Activated CD8-positive, alpha-beta T cell treated with anti-CD3 and anti-CD28 coated beads, Interleukin-2, amount 10 ng/mL, durations not matched to agents 7 days and 5 days (primary cell): ENCODE measurements at regions not wholly inside any gene's neighbourhood (a gene's known extent, or its start where the extent isn't known, plus 50 kb on each side); places are given as distances from the start of the nearest gene placed in this dataset.

ENCODE experiments used
- ATAC-seq: fragments of 150-1000 bp; cut with Tn5 transposase; one replicate; pipeline ENCODE4 v1.10.0; 2021; ENCODE audit warnings: moderate library complexity
- CTCF ChIA-PET: fragments of 350-600 bp; sonication (Branson Sonifier 250); formaldehyde crosslinking; loops from one replicate; lab custom pipeline; 2021; ENCODE audit warnings: antibody characterized with exemption; lab: Charles Lee
- POLR2A ChIA-PET: fragments of 350-600 bp; sonication (Branson Sonifier 250); formaldehyde crosslinking; loops from one replicate; lab custom pipeline; 2021; ENCODE audit warnings: antibody characterized with exemption; lab: Charles Lee
- DNase-seq: peaks from one replicate; pipeline ENCODE4 v3.0.0-alpha.2; 2020
- H3K27ac Mint-ChIP-seq: one replicate; pipeline ENCODE4 v1.8.0; 2021; ENCODE audit warnings: mild to moderate bottlenecking, mixed read lengths
- H3K27me3 Mint-ChIP-seq: one replicate; pipeline ENCODE4 v1.8.0; 2021; ENCODE audit warnings: low read depth, mixed read lengths
- H3K36me3 Mint-ChIP-seq: one replicate; pipeline ENCODE4 v1.8.0; 2021; ENCODE audit warnings: low read depth, mixed read lengths
- H3K4me1 Mint-ChIP-seq: one replicate; pipeline ENCODE4 v1.8.0; 2021; ENCODE audit warnings: low read depth, mixed read lengths
- H3K4me3 Mint-ChIP-seq: one replicate; pipeline ENCODE4 v1.8.0; 2021; ENCODE audit warnings: mild to moderate bottlenecking, mixed read lengths
- H3K9me3 Mint-ChIP-seq: one replicate; pipeline ENCODE4 v1.8.0; 2022; ENCODE audit warnings: mixed read lengths; ENCODE audit not compliant: insufficient read depth

DNA sequence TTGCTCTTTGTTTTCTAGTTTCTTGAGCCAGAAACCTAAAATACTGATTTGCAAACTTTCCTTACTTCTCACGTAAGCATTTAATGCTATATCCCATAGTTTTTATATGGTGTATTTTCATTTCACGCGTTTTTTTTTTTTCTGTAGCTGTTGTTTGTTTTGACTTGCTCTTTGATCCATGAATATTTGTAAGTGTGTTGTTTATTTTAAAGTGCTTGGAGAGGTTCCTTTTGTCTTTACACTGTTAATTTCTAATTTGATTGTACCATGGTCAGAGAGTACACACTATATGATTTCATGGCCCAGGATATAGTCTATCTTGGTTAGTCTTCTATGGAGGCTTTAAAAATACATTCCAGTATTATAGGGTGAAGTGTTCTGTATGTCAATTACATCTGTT is 84.8 kb upstream of the RNF217 start:
- DNase-seq (no peak), ATAC-seq (no peak)
- POLR2A ChIA-PET: no interaction called here
- Mint-ChIP-seq H3K27ac (no peak overlapping the region), H3K4me3 (no peak overlapping the region), H3K4me1 (peaks cover 3% of the 10 kb centered on the region), H3K36me3 (no peaks in the 10 kb centered on the region), H3K27me3 (peaks cover 5% of the 10 kb centered on the region), H3K9me3 (no peaks in the 10 kb centered on the region)
- CTCF ChIA-PET: no interaction called here

DNA sequence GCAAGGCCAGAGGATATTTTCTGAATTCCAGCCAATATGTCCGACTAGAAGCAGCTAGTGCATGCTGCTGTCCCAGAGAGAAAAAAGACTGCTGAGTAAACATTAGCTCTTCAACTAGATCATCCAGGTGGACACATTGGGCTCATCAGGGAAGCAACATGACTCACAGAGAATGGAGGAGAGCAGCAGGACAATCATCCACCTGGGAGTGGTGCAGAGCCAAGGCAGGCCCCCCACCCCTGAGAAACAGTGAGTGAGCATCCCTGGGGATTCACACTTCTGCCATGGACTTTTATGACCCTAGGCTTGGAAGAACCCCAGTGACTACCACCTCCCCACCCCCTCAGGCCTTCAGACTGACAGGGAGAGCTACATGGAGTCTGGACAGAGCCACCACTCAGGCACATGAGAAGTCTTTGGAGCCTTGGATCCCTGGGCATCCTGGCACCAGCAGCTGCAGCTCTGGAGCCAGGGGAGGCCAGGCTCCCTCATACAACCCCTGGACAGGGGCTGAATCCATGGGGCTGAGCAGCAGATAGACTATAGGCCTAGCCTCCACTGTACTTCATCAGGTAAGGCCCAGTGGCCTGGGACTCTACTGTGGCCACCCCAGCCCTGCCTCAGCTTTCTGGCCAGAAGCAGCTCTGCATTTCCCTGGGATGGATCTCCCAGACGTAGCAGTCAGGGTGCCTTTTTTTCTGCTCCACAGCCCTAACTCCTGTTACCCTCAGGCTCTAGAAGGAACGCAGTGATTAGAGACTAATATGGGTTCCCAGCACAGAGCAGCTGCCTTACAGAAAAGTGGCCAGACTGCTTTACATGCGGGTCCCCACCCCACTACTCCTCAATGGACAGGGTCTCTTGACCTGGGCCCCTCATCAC is 82.9 kb upstream of the RNF217 start:
- Mint-ChIP-seq H3K27me3 (peaks cover 5% of the 10 kb centered on the region), H3K4me1 (peaks cover 4% of the 10 kb centered on the region), H3K27ac (no peak overlapping the region), H3K36me3 (no peaks in the 10 kb centered on the region), H3K9me3 (no peaks in the 10 kb centered on the region), H3K4me3 (no peak overlapping the region)
- ChIA-PET POLR2A (no interaction called here), CTCF (no interaction called here)
- DNase-seq: no peak
- ATAC-seq: no peak

DNA sequence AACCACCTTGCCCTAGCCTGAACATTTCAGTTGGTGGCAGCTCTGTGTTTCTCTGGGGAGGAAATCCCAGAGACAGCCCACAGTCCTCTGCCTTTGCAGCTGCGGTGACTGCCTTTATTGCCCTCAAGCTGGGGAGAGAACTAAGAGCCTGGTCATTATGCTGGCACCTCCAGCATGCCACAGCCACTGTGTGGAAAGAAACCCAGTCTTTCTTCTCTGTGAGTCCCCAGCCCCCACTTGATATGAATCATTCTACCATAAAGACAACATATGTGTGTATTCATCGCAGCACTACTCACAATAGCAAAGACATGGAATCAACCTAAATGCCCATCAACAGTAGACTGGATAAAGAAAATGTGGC is 82.3 kb upstream of the RNF217 start:
- no peak for ATAC-seq
- no peak for DNase-seq
- Mint-ChIP-seq H3K4me1 (peaks cover 4% of the 10 kb centered on the region), H3K4me3 (no peak overlapping the region), H3K9me3 (no peaks in the 10 kb centered on the region), H3K27ac (no peak overlapping the region), H3K27me3 (peaks cover 5% of the 10 kb centered on the region), H3K36me3 (no peaks in the 10 kb centered on the region)
- ChIA-PET POLR2A (no interaction called here), CTCF (no interaction called here)

DNA sequence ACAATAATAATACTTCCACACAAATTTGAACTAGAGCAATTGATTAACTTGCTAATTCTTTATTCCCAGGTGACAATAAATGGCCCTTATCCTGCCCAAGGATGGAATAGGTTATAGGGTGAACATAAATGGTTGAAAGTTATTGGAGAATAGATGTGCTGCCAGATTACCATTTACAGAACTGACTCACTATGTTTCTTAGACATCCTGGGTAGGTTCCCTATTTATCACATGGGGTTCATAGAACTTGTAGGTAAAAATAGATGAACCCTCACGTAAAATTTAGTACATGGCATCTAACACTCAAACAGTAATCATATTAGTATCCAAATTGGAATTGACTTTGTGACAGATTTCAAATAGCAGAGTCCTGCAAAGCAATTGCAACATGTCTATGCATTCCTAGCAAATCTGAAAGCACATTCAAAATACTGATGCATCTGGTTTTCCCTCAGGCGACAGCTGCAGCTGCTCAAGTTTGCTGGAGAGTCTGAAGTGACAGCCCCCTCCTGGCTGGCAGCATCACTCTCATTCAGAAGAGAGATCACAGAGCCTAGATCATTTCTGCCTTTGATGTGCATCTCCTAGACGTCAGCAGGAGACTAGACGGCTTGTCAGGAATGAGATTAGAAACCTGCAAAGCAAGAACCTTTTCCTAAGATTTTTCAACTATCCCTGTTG is 80.2 kb upstream of the RNF217 start:
- Mint-ChIP-seq H3K36me3 (no peaks in the 10 kb centered on the region), H3K27ac (no peak overlapping the region), H3K27me3 (peaks cover 3% of the 10 kb centered on the region), H3K9me3 (no peaks in the 10 kb centered on the region), H3K4me1 (peaks cover 4% of the 10 kb centered on the region), H3K4me3 (no peak overlapping the region)
- ChIA-PET CTCF (no interaction called here), POLR2A (no interaction called here)
- ATAC-seq (no peak), DNase-seq (no peak)

DNA sequence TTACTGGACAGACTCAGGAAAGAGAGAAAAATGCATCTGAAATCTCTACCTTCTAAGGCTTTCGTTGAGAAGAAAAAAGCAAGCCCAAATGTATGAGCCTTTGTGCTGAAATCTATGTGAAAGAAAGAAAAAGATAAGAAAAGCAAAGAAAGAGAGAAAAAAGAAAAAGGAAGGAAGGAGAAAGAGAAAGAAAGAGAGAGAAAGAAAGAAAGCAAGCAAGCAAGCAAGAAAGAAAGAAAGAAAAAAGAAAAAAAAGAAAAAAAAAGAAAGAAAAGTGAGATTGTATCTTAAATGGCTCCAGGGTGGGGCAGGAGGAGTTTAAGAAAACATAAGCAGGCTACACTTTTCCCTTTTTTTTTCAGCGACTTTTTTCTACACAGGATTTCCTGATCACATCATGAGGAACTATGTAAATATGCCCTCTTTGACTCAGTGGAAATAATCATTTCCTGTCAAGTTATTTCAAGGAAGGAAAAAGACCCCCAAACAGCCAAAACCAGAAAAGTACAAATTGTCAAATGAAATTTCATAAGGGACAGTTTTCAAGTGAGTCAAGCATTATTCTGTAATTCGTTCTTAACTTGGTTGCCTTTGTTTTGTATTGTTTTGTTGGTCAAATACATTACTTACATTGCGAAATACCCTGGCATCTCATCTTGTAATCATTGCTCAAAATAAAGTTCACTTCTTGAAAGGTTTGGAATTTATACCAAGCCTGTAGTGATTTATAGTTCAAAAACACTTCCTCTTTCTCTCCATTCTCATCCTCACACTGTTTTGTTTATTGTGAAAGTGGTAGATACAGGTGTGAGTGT is 79.5 kb upstream of the RNF217 start:
- DNase-seq (no peak), ATAC-seq (no peak)
- Mint-ChIP-seq H3K4me3 (no peak overlapping the region), H3K36me3 (no peaks in the 10 kb centered on the region), H3K27ac (no peak overlapping the region), H3K27me3 (peaks cover 2% of the 10 kb centered on the region), H3K4me1 (peaks cover 4% of the 10 kb centered on the region), H3K9me3 (no peaks in the 10 kb centered on the region)
- ChIA-PET CTCF (no interaction called here), POLR2A (no interaction called here)

- Mint-ChIP-seq H3K27me3 (no peaks in the 10 kb centered on the region), H3K4me1 (peaks cover 14% of the 10 kb centered on the region), H3K9me3 (no peaks in the 10 kb centered on the region), H3K36me3 (no peaks in the 10 kb centered on the region), H3K27ac (no peak overlapping the region), H3K4me3 (no peak overlapping the region)
- ATAC-seq (no peak), DNase-seq (no peak)
- CTCF ChIA-PET: no interaction called here
- POLR2A ChIA-PET: no interaction called here
Observed at GRCh38 chr6:124885171-124885570, 77.1 kb upstream of the RNF217 start.

DNA sequence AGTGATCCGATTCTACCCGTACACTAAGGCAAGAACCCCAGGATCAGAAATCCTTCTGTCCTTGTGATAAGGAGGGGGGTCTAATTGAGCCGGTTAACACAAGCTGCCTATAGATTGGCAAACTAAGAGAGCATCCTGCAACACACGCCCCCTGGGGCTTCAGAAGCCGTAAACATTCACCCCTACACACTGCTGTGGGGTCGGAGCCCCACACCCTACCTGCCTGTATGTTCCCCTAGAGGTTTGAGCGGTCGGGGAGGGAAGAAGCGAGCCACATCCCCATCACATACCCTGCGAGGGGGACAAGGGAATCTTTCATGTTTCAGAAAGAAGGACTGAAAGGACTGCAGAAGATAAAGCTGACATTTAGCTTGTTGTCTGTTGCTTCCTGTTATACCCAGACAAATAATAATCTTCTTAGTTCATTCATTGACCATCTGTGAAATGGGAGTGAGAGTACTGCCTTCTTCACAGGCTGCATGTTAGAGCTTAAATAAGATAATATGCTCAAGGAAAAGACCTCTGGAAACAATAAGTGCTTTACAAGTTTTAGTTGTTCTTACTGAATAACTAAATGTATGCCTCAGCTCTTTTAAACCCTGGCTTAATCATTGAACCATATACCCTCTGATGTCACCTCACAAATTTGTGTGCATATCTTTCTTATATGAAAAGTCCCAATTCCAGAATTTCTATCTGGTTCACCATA is 74.2 kb upstream of the RNF217 start:
- Mint-ChIP-seq H3K9me3 (no peaks in the 10 kb centered on the region), H3K27ac (no peak overlapping the region), H3K4me1 (peaks cover 10% of the 10 kb centered on the region), H3K36me3 (no peaks in the 10 kb centered on the region), H3K27me3 (no peaks in the 10 kb centered on the region), H3K4me3 (no peak overlapping the region)
- ChIA-PET CTCF (no interaction called here), POLR2A (no interaction called here)
- ATAC-seq (no peak), DNase-seq (no peak)

DNA sequence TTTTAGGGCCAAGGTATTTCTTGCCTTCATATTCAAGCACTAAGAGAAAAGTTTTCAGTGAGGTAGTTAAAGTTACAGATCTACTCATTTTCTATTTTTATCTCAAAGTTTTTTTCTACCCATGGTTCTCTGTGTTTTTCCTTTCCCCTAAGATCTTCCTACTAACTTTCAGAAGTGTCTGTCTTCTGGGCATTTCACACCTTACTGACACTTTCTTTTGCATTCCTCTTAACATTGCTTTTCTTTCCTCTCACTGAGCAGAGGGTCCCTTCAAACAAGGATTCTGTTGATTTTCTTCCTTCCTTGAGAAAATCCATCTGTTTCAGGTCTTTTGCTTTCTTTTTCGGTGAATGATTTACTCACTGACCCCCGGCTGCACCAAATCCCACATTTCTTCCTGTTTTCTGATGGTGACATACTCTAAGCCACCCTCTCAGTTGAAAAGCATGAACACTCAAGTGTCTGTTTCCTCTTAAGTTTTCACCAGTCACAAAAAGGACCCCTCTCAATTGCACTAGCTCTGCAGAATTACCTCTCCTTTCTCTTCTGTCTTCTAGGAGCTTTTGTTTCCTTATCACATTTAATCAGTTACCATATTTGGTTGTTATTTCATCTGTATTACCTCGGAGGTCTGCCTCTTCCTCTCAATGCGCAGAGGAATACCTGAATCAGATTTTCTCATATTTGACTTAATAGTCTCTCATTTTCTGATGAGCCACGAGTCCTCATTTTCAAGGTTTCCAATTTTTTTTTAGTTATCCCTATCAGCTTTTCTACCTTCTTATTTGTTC is 73.5 kb upstream of the RNF217 start:
- ATAC-seq: no peak

GRCh38 chr6:124901084-124901483 is 61.2 kb upstream of the RNF217 start:
- Mint-ChIP-seq H3K27ac (no peak overlapping the region), H3K27me3 (peaks cover 2% of the 10 kb centered on the region), H3K4me1 (no peaks in the 10 kb centered on the region), H3K4me3 (no peak overlapping the region), H3K36me3 (no peaks in the 10 kb centered on the region), H3K9me3 (no peaks in the 10 kb centered on the region)
- ATAC-seq (no peak), DNase-seq (no peak)
- CTCF ChIA-PET: no interaction called here
- POLR2A ChIA-PET: no interaction called here

More for the DNA sequence above, 73.5 kb upstream of the RNF217 start:
- H3K36me3 Mint-ChIP-seq: no peaks in the 10 kb centered on the region
- no peaks in the 10 kb centered on the region for H3K27me3 Mint-ChIP-seq
- peaks cover 10% of the 10 kb centered on the region for H3K4me1 Mint-ChIP-seq
- ChIA-PET POLR2A (no interaction called here), CTCF (no interaction called here)
- H3K4me3 Mint-ChIP-seq: peak overlapping the region; percentile 6
- H3K27ac Mint-ChIP-seq: no peak overlapping the region
- DNase-seq: no peak
- H3K9me3 Mint-ChIP-seq: no peaks in the 10 kb centered on the region

DNA sequence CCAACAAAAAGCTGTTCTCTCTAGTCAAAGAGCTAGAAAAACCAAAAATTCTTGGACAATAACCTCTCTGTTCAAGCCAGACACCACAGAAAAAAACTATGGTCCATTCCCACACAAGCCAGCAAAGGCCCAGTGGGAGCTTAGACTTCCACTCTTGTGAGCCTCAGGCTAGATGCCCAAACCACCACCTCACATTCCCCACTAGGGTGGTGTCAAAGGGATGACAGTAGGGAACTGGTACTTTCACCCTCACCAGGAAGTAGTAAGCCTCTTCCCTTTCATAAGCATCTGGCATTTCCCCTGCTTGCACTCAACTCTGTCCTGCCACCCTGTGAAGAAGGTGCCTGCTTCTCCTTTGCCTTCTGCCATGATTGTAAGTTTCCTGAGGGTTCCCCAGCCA is 58.4 kb upstream of the RNF217 start:
- Mint-ChIP-seq H3K9me3 (no peaks in the 10 kb centered on the region), H3K27ac (no peak overlapping the region), H3K27me3 (peaks cover 2% of the 10 kb centered on the region), H3K4me1 (no peaks in the 10 kb centered on the region), H3K4me3 (no peak overlapping the region), H3K36me3 (no peaks in the 10 kb centered on the region)
- no peak for DNase-seq
- ChIA-PET POLR2A (no interaction called here), CTCF (no interaction called here)
- ATAC-seq: no peak

GRCh38 chr6:124907596-124907995 is 54.6 kb upstream of the RNF217 start:
- peaks cover 2% of the 10 kb centered on the region for H3K27me3 Mint-ChIP-seq
- POLR2A ChIA-PET: no interaction called here
- ATAC-seq: no peak
- H3K27ac Mint-ChIP-seq: no peak overlapping the region
- H3K9me3 Mint-ChIP-seq: no peaks in the 10 kb centered on the region
- DNase-seq: no peak
- H3K36me3 Mint-ChIP-seq: no peaks in the 10 kb centered on the region
- H3K4me3 Mint-ChIP-seq: no peak overlapping the region
- CTCF ChIA-PET: no interaction called here
- H3K4me1 Mint-ChIP-seq: no peaks in the 10 kb centered on the region
